MCF 10A (cell line): ENCODE measurements at regions not wholly inside any gene's neighbourhood (a gene's known extent, or its start where the extent isn't known, plus 50 kb on each side); places are given as distances from the start of the nearest gene placed in this dataset.
A peak's percentile ranks its signal among the peaks of the same experiment; 100 is the strongest.

Experiments
- BruUV-seq: library from RNA; stranded (reverse); fragments of 400-500 nt; replicated peaks from 2 replicates; lab custom pipeline; 2021; lab: Mats Ljungman, UMichigan
- CTCF ChIA-PET: fragments of 300-600 bp; sonication (Branson Sonifier 250); formaldehyde crosslinking; extraction: SDS; loops from one replicate; lab custom pipeline; 2021; ENCODE audit warnings: antibody characterized with exemption, inconsistent platforms; lab: Yijun Ruan, JAX
- POLR2A ChIA-PET: fragments of 300-600, 350-650 bp; sonication (Branson Sonifier 250); formaldehyde crosslinking; extraction: SDS; loops from one replicate; lab custom pipeline; 2020; ENCODE audit warnings: antibody characterized with exemption, inconsistent platforms; lab: Yijun Ruan, JAX
- DNase-seq: peaks from one replicate; pipeline ENCODE4 v3.0.0-alpha.2; 2018; ENCODE audit not compliant: unreplicated experiment
- H3K27ac Mint-ChIP-seq: one replicate; pipeline ENCODE4 v1.8.0; 2022; ENCODE audit warnings: mild to moderate bottlenecking, low read depth, mixed read lengths; ENCODE audit not compliant: unreplicated experiment
- H3K27me3 Mint-ChIP-seq: one replicate; pipeline ENCODE4 v1.8.0; 2022; ENCODE audit warnings: mixed read lengths; ENCODE audit not compliant: insufficient read depth, unreplicated experiment
- H3K36me3 Mint-ChIP-seq: one replicate; pipeline ENCODE4 v1.8.0; 2022; ENCODE audit warnings: mild to moderate bottlenecking, moderate library complexity, mixed read lengths; ENCODE audit not compliant: insufficient read depth, unreplicated experiment
- H3K4me1 Mint-ChIP-seq: one replicate; pipeline ENCODE4 v1.8.0; 2022; ENCODE audit warnings: mixed read lengths; ENCODE audit not compliant: insufficient read depth, unreplicated experiment
- H3K4me3 Mint-ChIP-seq: one replicate; pipeline ENCODE4 v1.8.0; 2022; ENCODE audit warnings: mild to moderate bottlenecking, moderate library complexity, mixed read lengths; ENCODE audit not compliant: unreplicated experiment
- H3K9me3 Mint-ChIP-seq: one replicate; pipeline ENCODE4 v1.8.0; 2022; ENCODE audit warnings: mixed read lengths; ENCODE audit not compliant: unreplicated experiment
- CTCF ChIP-seq: fragments of 200-600 bp; IDR thresholded peaks from one replicate; pipeline ENCODE4 v1.8.0; 2022; ENCODE audit warnings: antibody characterized with exemption, mild to moderate bottlenecking; ENCODE audit not compliant: unreplicated experiment
- intact Hi-C: fragments of 100-400 bp; cut with micrococcal nuclease; formaldehyde crosslinking; loops from 2 replicates; pipeline ENCODE4 v1.14.1; 2022

- no peak overlapping the region for H3K27ac Mint-ChIP-seq
- intact Hi-C loops, result no loop called here
- no peaks in the 10 kb centered on the region for H3K4me1 Mint-ChIP-seq
- ChIA-PET POLR2A (no interaction called here), CTCF (interaction anchor here (1.5 kb wide), 1 partner anchor 11 kb away, joined by 7 read pairs; no protein-coding TSS in a partner anchor)
- H3K36me3 Mint-ChIP-seq, result no peaks in the 10 kb centered on the region
- no peaks in the 10 kb centered on the region for H3K9me3 Mint-ChIP-seq
- peaks cover 24% of the 10 kb centered on the region for H3K27me3 Mint-ChIP-seq
- TF ChIP-seq CTCF, result no peak
- no peak overlapping the region for H3K4me3 Mint-ChIP-seq
- BruUV-seq, result no TSS peak
- no peak for DNase-seq
Measured at GRCh38 chr2:236501026-236501425, 68.6 kb upstream of the ACKR3 start.

- no TSS peak for BruUV-seq
- Mint-ChIP-seq H3K27me3 (peaks cover 29% of the 10 kb centered on the region), H3K9me3 (no peaks in the 10 kb centered on the region), H3K4me1 (no peaks in the 10 kb centered on the region), H3K4me3 (no peak overlapping the region), H3K36me3 (no peaks in the 10 kb centered on the region), H3K27ac (no peak overlapping the region)
- CTCF ChIA-PET, result interaction anchor here (0.5 to 1.5 kb wide), 2 partner anchors 11 to 68 kb away, joined by 3 to 7 read pairs; partner anchors contain the start of gene ACKR3
- POLR2A ChIA-PET, result no interaction called here
- intact Hi-C loops, result no loop called here
- DNase-seq, result no peak
- TF ChIP-seq CTCF, result no peak
Measured at GRCh38 chr2:236501531-236501930, 68.1 kb upstream of the ACKR3 start.

GRCh38 chr2:236503100-236503499 is 66.5 kb upstream of the ACKR3 start:
- ChIA-PET POLR2A (no interaction called here), CTCF (interaction anchor here (0.6 to 0.8 kb wide), 2 partner anchors 16 to 929 kb away, joined by 3 read pairs; no protein-coding TSS in a partner anchor)
- intact Hi-C loops, result no loop called here
- BruUV-seq, result no TSS peak
- Mint-ChIP-seq H3K36me3 (no peaks in the 10 kb centered on the region), H3K27me3 (peaks cover 38% of the 10 kb centered on the region), H3K4me1 (no peaks in the 10 kb centered on the region), H3K9me3 (no peaks in the 10 kb centered on the region), H3K27ac (no peak overlapping the region), H3K4me3 (no peak overlapping the region)
- no peak for DNase-seq
- peak; percentile 8 for TF ChIP-seq CTCF

GRCh38 chr2:236503583-236503982 is 66.0 kb upstream of the ACKR3 start:
- H3K27me3 Mint-ChIP-seq, result peaks cover 38% of the 10 kb centered on the region
- H3K27ac Mint-ChIP-seq, result no peak overlapping the region
- POLR2A ChIA-PET, result no interaction called here
- CTCF ChIA-PET, result interaction anchor here (0.6 kb wide), 1 partner anchor 930 kb away, joined by 3 read pairs; no protein-coding TSS in a partner anchor
- no TSS peak for BruUV-seq
- H3K4me1 Mint-ChIP-seq, result no peaks in the 10 kb centered on the region
- H3K36me3 Mint-ChIP-seq, result no peaks in the 10 kb centered on the region
- DNase-seq, result no peak
- no peak overlapping the region for H3K4me3 Mint-ChIP-seq
- TF ChIP-seq CTCF, result no peak
- no peaks in the 10 kb centered on the region for H3K9me3 Mint-ChIP-seq
- intact Hi-C loops, result no loop called here
